Astrocyte (in vitro differentiated cells and primary cell): ENCODE measurements at regions not wholly inside any gene's neighbourhood (a gene's known extent, or its start where the extent isn't known, plus 50 kb on each side); places are given as distances from the start of the nearest gene placed in this dataset.

Source experiments
- CTCF ChIP-seq: IDR thresholded peaks from 2 replicates; pipeline ENCODE4 v1.5.1; 2011; ENCODE audit warnings: low read depth, mild to moderate bottlenecking, inconsistent platforms, low read length, moderate library complexity; ENCODE audit not compliant: insufficient read depth
- EZH2 ChIP-seq: IDR thresholded peaks from 2 replicates; pipeline ENCODE4 v1.6.1; 2012; ENCODE audit warnings: mild to moderate bottlenecking, low read length, inconsistent platforms; ENCODE audit not compliant: insufficient read depth

- no peak for TF ChIP-seq CTCF
- no peak for TF ChIP-seq EZH2
These were observed 267.2 kb downstream of the RHOU start for GRCh38 chr1:229002451-229002960.
